RKO (cell line): ENCODE measurements at regions not wholly inside any gene's neighbourhood (a gene's known extent, or its start where the extent isn't known, plus 50 kb on each side); places are given as distances from the start of the nearest gene placed in this dataset.
"Not testable (repeated sequence)": the region's sequence is repeated elsewhere in the genome, so short reads cannot be mapped to it uniquely, and the experiment has no call there.

Source experiments
- DNase-seq: peaks from one replicate; pipeline ENCODE4 v3.0.0-alpha.2; 2016; ENCODE audit warnings: low spot score

GRCh38 chr2:83874712-83875430 lies 584.2 kb downstream of the SUCLG1 start:
- DNase-seq: no peak

GRCh38 chr2:83874066-83874465 lies 585.0 kb downstream of the SUCLG1 start:
- no peak for DNase-seq

DNA sequence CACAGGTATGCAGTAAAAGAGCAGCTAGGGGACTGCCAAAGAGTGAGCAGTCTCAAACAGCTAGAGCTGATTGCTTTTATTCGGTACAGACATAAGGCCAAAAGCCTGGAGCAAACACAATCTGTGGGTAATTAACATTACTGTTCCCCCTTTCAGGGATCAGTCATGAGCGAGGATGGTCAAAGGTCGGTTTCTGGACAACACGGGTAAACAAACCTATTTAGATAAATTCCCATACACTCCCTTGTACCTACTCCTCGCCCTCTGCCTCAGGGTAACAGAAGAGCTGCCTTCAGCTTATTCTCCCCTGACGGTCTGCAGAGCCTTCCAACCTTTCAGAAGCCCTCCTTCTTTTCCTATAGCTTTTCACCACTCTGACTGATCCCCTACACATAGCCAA lies 586.0 kb downstream of the SUCLG1 start:
- no peak for DNase-seq

DNA sequence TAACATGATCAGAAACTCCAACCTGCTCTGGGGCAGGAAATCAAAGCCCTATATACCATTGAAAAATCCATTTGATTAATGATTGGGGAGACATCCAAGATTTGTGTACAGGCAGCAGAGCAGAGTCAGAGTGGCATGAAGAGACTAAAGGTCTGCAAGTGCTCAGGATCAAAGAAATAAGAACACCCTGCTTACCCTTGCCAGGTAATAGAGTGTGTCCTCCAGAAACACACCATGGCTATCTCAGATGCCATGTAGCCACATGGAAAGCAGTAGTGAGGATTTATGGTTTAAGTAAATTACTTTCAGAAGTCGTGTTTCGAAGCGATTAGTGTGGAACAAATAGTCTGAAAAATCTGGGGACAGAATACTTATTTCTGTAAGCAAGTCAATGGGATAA lies 592.9 kb downstream of the SUCLG1 start:
- DNase-seq: no peak

DNA sequence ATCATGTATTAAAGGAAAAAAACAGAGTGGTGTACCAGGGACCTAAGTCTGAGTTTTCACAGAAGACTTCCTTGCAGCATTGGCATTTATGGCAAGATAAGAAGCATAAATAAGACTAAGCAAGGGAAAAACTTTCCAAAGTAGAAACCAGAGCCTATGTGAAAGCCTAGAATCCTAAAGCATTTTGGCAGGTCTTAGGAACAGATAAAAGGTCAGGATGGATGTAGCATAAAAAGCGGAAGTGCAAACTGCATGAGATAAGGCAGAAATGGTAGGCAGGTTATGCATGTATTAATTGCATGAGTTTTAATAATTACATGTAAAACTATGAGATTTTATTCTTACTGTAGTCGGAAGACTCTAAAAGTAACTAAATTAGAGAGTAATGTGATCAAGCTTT lies 596.5 kb downstream of the SUCLG1 start:
- no peak for DNase-seq

DNA sequence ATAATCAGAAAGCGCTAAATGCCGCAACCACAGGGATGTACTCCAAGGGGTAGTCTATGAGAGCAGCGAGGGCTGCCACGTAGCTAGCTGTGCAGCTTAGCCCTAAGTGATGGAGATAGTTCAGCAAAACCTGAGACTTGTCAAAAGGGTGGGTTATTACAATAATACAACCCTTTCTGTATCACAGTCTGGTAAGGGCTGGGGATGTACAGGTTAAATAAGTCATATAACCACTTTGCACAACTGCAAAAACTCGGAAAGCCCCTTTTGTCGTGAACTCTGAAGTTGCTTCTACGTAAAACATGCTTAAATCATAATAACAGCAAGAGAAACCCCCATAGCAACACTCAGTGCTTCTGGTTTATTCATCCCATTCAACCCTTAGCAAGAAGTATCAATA lies 598.8 kb downstream of the SUCLG1 start:
- DNase-seq: no peak

- DNase-seq: no peak
Measured at GRCh38 chr2:83859553-83859952, 599.5 kb downstream of the SUCLG1 start.

DNA sequence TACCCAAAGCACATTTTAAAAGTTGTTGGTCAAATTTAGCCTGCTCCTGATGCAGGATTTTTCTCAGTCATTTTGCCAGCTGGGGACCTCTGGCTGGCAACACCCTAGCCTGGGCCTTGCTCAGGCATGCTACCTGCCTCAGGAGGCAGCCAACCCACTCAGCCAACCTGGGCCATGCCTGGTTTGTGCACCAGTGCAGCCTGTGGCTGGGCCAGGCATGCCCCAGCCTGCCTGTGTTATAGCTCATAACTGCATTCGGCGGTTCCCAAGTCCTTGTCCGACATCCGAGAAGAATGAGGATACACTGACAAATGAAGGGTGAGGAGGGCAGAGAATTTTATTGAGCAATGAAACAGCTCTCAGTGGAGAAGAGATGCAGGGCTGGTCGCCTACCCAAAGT lies 608.0 kb downstream of the SUCLG1 start:
- no peak for DNase-seq

- DNase-seq: no peak
Measured at GRCh38 chr2:83850071-83850725, 608.9 kb downstream of the SUCLG1 start.

- peak; percentile 5 for DNase-seq
Measured at GRCh38 chr2:83844490-83844889, 614.6 kb downstream of the SUCLG1 start.

DNA sequence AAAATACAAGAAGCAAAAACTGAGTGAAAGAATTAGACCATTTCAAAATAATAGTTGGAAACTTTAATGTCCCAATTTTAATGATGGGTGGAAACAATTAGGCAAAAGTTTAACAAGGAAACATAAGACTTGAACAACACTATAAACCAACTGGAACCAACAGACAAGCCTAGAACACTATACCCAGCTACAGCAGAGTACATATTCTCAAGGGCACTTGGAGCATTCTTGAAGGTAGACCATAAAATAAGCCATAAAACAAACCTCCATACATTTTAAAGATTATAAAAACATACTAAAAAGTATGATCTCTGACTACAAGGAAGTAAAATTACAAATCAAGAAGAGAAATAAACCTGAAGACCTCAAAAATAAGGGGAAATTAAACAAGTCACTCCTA lies 616.7 kb downstream of the SUCLG1 start:
- no peak for DNase-seq

DNA sequence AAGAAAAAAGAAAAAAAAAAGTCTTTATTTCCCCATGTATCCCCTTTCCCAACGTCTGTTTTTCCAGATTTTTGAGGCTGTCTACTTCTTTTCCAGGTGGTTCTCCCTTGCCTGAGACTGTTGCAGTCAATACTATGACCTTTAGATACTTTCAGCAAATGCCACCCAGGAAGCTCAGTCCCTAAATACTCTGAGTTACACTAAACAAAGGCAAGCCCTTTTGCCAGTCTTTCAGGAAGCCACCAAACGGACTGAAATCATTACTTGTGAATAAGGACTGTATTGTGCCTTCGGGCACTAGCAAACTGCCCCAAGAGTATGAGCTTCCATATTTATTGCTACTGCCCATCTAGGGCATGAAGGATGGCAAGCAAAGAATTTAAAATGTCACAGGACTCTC lies 621.3 kb downstream of the SUCLG1 start:
- no peak for DNase-seq

- DNase-seq: peak; percentile 8
Measured at GRCh38 chr2:83827618-83828017, 631.5 kb downstream of the SUCLG1 start.

- no peak for DNase-seq
Measured at GRCh38 chr2:83826577-83826976, 632.5 kb downstream of the SUCLG1 start.

DNA sequence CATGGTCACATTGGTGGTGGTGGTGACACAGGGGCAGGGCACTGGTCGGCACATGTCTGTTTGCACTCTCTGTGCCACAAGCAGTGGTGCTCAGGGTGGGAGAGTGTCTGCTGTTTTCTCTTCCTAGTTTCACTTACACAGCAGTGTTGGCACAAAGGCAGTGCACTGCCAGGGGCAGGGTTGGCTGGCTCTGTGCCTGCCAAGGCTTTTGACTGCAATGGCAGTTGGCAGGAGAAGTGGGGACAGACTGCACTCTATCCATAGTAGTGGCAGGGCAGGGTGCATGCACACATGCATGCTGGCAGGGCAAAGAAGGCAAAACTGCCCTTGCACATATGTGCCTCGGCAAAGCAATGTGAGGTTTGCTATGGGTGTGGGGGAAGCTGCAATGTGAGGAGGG lies 635.9 kb downstream of the SUCLG1 start:
- no peak for DNase-seq

DNA sequence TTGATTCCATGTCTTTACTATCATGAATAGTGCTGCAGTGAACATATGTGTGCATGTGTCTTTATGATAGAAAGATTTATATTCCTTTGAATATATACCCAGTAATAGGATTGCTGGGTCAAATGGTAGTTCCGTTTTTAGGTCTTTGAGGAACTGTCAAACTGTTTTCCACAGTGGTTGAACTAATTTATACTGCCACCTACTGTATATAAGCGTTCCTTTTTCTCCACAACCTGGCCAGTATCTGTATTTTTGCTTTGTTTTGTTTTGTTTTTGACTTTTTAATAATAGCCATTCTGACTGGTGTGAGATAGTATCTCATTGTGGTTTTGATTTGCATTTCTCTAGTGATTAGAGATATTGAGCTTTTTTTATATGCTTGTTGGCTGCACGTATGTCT lies 641.6 kb downstream of the SUCLG1 start:
- peak; percentile 7 for DNase-seq

GRCh38 chr2:83808878-83809277 lies 650.2 kb downstream of the SUCLG1 start:
- no peak for DNase-seq

DNA sequence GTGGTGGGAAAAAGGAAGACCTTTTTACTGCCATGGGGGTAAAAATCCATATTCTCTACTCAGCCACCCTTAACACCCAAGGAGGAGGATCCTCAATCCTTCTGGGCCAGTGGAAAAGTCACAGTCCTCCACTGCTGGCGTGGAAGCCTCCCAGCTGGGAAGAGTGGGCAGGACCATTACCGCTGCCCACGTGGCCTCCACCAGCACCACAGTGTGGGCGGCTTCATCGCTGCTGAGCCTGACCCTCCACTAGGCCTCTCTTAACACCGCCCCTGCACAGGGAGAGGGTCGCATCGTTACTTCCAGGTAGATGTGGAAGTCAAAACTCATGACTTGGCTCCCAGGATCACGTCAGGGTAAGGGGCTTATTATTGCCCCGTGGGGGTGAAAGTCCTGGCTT lies 656.5 kb downstream of the SUCLG1 start:
- no peak for DNase-seq

GRCh38 chr2:83795777-83796176 lies 663.3 kb downstream of the SUCLG1 start:
- DNase-seq: peak; percentile 32

DNA sequence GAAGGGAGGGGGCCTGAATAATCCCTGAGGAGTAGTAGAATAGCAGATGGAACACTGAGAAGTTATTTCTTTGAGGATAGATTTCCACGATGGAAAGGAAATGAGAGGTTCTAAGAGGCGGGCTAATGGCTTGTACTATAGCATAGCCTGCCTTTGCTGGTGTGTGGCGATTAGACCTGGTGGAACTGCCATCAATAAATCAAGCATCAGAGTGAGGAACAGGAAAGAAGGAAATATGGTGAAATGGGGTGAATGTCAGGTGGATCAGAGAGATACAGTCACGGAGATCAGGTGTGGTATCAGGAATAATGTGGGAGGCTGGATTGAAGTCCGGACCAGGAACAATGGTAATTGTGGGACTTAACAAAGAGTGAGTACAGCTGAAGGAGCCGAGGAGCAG lies 668.6 kb downstream of the SUCLG1 start:
- DNase-seq: not testable (repeated sequence)

DNA sequence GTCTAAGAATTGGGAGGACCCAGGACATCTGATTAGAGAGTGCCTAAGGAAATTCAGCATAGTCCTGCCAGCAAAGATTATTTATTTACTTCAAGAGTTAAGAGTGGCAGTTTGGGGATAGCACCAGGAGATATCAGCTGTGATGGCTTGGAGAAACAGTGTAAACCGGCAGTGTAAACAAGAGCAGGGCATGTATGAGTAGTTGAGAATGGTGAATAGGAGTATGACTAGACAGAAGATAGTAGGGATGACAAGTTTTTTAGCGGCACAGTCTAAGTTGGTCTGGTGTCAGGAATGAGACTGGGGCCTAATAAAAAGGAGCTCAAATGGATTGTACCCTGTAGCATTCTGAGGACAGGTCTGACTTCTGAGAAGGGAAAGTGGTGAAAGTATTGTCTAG lies 669.4 kb downstream of the SUCLG1 start:
- DNase-seq: not testable (repeated sequence)

GRCh38 chr2:83788938-83789566 lies 670.0 kb downstream of the SUCLG1 start:
- DNase-seq: not testable (repeated sequence)

DNA sequence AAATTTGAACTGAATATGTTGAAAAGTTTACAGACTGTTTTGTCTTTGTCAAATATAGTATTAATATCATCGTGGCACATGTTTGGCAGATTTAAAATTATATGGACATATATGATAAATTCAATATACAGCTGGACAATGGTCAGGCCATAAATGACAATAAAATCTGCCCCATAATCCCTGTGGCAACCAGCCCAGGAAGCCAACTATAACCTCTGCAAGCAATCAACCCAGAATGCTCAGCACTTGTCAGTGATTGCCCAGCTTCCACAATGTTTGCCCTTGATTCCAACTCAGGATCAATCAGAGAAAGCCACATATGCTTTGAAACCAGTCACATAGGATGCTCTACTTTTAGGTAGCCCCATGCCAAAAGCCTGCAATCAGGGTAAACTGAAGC lies 671.9 kb downstream of the SUCLG1 start:
- DNase-seq: no peak
